OCI-LY7 (cell line): ENCODE measurements at regions not wholly inside any gene's neighbourhood (a gene's known extent, or its start where the extent isn't known, plus 50 kb on each side); places are given as distances from the start of the nearest gene placed in this dataset.

Experiments used
- BruUV-seq: library from RNA; stranded (reverse); fragments of 400-500 nt; replicated peaks from 2 replicates; lab custom pipeline; 2021; lab: Mats Ljungman, UMichigan
- CTCF ChIA-PET: fragments of 300-600 bp; sonication (Branson Sonifier 250); formaldehyde crosslinking; loops from one replicate; lab custom pipeline; 2022; ENCODE audit warnings: antibody characterized with exemption; ENCODE audit not compliant: unreplicated experiment; lab: Charles Lee
- POLR2A ChIA-PET: fragments of 300-600 bp; sonication (Branson Sonifier 250); formaldehyde crosslinking; loops from one replicate; lab custom pipeline; 2022; ENCODE audit warnings: antibody characterized with exemption; lab: Charles Lee
- DNase-seq: peaks from one replicate; pipeline ENCODE4 v3.0.0-alpha.2; 2015; ENCODE audit warnings: low spot score
- H2AFZ ChIP-seq: fragments of 200-600 bp; sonication (generic), shearing (Covaris generic); 2 replicates; pipeline ENCODE4 v1.6.1; 2014; ENCODE audit warnings: mild to moderate bottlenecking, antibody characterized with exemption, low read length, moderate library complexity
- H3K27ac ChIP-seq: fragments of 200-600 bp; sonication (generic); 2 replicates; pipeline ENCODE4 v1.5.1; 2014; ENCODE audit warnings: mixed run types, low read depth, mild to moderate bottlenecking, moderate library complexity, low read length, inconsistent platforms; ENCODE audit not compliant: poor library complexity, severe bottlenecking
- H3K36me3 ChIP-seq: fragments of 200-600 bp; sonication (generic); 2 replicates; pipeline ENCODE4 v1.6.1; 2014; ENCODE audit warnings: mild to moderate bottlenecking, antibody characterized with exemption, low read length, moderate library complexity, mixed read lengths; ENCODE audit not compliant: insufficient read depth
- H3K4me1 ChIP-seq: fragments of 200-600 bp; sonication (generic); 2 replicates; pipeline ENCODE4 v1.5.1; 2014; ENCODE audit warnings: mild to moderate bottlenecking, low read length; ENCODE audit not compliant: insufficient read depth, poor library complexity, severe bottlenecking
- H3K4me2 ChIP-seq: fragments of 200-600 bp; sonication (generic); 2 replicates; pipeline ENCODE4 v1.6.1; 2014; ENCODE audit warnings: mild to moderate bottlenecking, low read length
- H3K4me3 ChIP-seq: fragments of 200-600 bp; sonication (generic); 2 replicates; pipeline ENCODE4 v1.5.1; 2014; ENCODE audit warnings: mild to moderate bottlenecking, low read depth, low read length; ENCODE audit not compliant: poor library complexity, severe bottlenecking
- H3K79me2 ChIP-seq: fragments of 200-600 bp; sonication (generic); 2 replicates; pipeline ENCODE4 v1.6.1; 2016; ENCODE audit warnings: low read depth, mild to moderate bottlenecking, low read length, moderate library complexity, mixed read lengths; ENCODE audit not compliant: insufficient read depth
- H3K9me2 ChIP-seq: fragments of 200-600 bp; sonication (generic); 2 replicates; pipeline ENCODE4 v1.6.1; 2016; ENCODE audit warnings: mild to moderate bottlenecking, low read length, mixed read lengths; ENCODE audit not compliant: insufficient read depth
- H3K9me3 ChIP-seq: fragments of 200-600 bp; sonication (generic); 2 replicates; pipeline ENCODE4 v1.6.1; 2014; ENCODE audit warnings: mild to moderate bottlenecking, mixed run types, low read length, mixed read lengths
- H4K20me1 ChIP-seq: fragments of 200-600 bp; sonication (generic); 2 replicates; pipeline ENCODE4 v1.6.1; 2014; ENCODE audit warnings: mild to moderate bottlenecking, antibody characterized with exemption, low read length, moderate library complexity, mixed read lengths; ENCODE audit not compliant: insufficient read depth
- EZH2phosphoT487 ChIP-seq: fragments of 200-600 bp; sonication (generic); IDR thresholded peaks from 2 replicates; pipeline ENCODE4 v1.6.1; 2018; ENCODE audit warnings: low read depth, borderline replicate concordance, mild to moderate bottlenecking, mixed run types, antibody characterized with exemption, low read length, moderate library complexity, mixed read lengths
- intact Hi-C: fragments of 100-400 bp; cut with micrococcal nuclease; formaldehyde crosslinking; loops from one replicate; pipeline ENCODE4 v1.10.0; 2022; ENCODE audit not compliant: unreplicated experiment
- TF ChIP-seq, protein P1 (sequence below): fragments of 200-600 bp; sonication (generic); conservative IDR thresholded peaks from 2 replicates; pipeline ENCODE4 v1.5.1; 2014; ENCODE audit warnings: mild to moderate bottlenecking, antibody characterized with exemption, low read length, moderate library complexity, mixed read lengths

DNA sequence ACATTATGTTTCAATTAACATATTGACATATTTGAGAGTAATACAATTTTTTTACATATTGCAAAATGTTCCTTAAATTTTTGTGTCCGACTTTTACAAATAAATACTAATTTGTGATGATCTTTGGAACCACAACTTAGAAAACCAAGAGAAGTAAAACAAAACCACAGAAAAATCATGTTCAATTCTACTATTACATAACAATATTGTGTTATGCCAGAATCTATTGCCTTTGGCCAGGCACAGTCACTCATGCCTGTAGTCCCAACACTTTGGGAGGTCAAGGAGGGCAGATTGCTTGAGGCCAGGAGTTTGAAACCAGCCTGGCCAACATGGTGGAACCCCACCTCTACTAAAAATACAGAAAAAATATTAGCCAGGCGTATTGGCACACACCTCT lies 92.8 kb upstream of the APCDD1 start:
- H3K4me3 ChIP-seq, result no peak overlapping the region
- intact Hi-C loops, result no loop called here
- no peak for TF ChIP-seq EZH2phosphoT487
- TF ChIP-seq, protein P1, sequence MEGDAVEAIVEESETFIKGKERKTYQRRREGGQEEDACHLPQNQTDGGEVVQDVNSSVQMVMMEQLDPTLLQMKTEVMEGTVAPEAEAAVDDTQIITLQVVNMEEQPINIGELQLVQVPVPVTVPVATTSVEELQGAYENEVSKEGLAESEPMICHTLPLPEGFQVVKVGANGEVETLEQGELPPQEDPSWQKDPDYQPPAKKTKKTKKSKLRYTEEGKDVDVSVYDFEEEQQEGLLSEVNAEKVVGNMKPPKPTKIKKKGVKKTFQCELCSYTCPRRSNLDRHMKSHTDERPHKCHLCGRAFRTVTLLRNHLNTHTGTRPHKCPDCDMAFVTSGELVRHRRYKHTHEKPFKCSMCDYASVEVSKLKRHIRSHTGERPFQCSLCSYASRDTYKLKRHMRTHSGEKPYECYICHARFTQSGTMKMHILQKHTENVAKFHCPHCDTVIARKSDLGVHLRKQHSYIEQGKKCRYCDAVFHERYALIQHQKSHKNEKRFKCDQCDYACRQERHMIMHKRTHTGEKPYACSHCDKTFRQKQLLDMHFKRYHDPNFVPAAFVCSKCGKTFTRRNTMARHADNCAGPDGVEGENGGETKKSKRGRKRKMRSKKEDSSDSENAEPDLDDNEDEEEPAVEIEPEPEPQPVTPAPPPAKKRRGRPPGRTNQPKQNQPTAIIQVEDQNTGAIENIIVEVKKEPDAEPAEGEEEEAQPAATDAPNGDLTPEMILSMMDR, result no peak
- H2AFZ ChIP-seq, result no peak overlapping the region
- POLR2A ChIA-PET, result no interaction called here
- H3K27ac ChIP-seq, result no peak overlapping the region
- H3K36me3 ChIP-seq, result no peaks in the 10 kb centered on the region
- CTCF ChIA-PET, result no interaction called here
- no peak for DNase-seq
- H3K4me2 ChIP-seq, result no peak overlapping the region
- H3K79me2 ChIP-seq, result no peaks in the 10 kb centered on the region
- BruUV-seq, result no TSS peak
- H3K4me1 ChIP-seq, result no peaks in the 10 kb centered on the region
- H3K9me2 ChIP-seq, result no peaks in the 10 kb centered on the region
- H3K9me3 ChIP-seq, result 0 out of 2 replicates have a peak, but pooled peaks cover 5% of the 10 kb centered on the region
- no peaks in the 10 kb centered on the region for H4K20me1 ChIP-seq

- intact Hi-C loops, result no loop called here
- Histone ChIP-seq H3K4me3 (no peak overlapping the region), H2AFZ (no peak overlapping the region), H3K4me2 (no peak overlapping the region), H4K20me1 (no peaks in the 10 kb centered on the region), H3K4me1 (no peaks in the 10 kb centered on the region), H3K27ac (no peak overlapping the region), H3K79me2 (no peaks in the 10 kb centered on the region), H3K36me3 (no peaks in the 10 kb centered on the region), H3K9me3 (0 out of 2 replicates have a peak, but pooled peaks cover 5% of the 10 kb centered on the region), H3K9me2 (no peaks in the 10 kb centered on the region)
- TF ChIP-seq, protein P1, result no peak
- no peak for TF ChIP-seq EZH2phosphoT487
- BruUV-seq, result no TSS peak
- CTCF ChIA-PET, result no interaction called here
- no peak for DNase-seq
- POLR2A ChIA-PET, result no interaction called here
Measured at GRCh38 chr18:10365021-10365500, 89.4 kb upstream of the APCDD1 start.

GRCh38 chr18:10365901-10366300 lies 88.5 kb upstream of the APCDD1 start:
- H3K9me3 ChIP-seq, result 0 out of 2 replicates have a peak, but pooled peaks cover 5% of the 10 kb centered on the region

More at GRCh38 chr18:10365901-10366300, 88.5 kb upstream of the APCDD1 start:
- intact Hi-C loops, result no loop called here
- no peak overlapping the region for H2AFZ ChIP-seq
- CTCF ChIA-PET, result no interaction called here
- no peak overlapping the region for H3K4me2 ChIP-seq
- H3K36me3 ChIP-seq, result no peaks in the 10 kb centered on the region
- no peaks in the 10 kb centered on the region for H4K20me1 ChIP-seq
- no peaks in the 10 kb centered on the region for H3K79me2 ChIP-seq
- no peak overlapping the region for H3K4me3 ChIP-seq
- H3K27ac ChIP-seq, result no peak overlapping the region
- no peak for DNase-seq
- no peaks in the 10 kb centered on the region for H3K9me2 ChIP-seq
- no peak for TF ChIP-seq EZH2phosphoT487
- TF ChIP-seq, protein P1, result no peak
- H3K4me1 ChIP-seq, result no peaks in the 10 kb centered on the region
- BruUV-seq, result no TSS peak
- POLR2A ChIA-PET, result interaction anchor here (1.1 kb wide), 1 partner anchor 13 kb away, joined by 3 read pairs; no protein-coding TSS in a partner anchor
